ENCODE measurements at regions not wholly inside any gene's neighbourhood (a gene's known extent, or its start where the extent isn't known, plus 50 kb on each side); places are given as distances from the start of the nearest gene placed in this dataset.

GRCh38 chr20:1721687-1722512 is 64.3 kb upstream of the SIRPG start:
- no peak for TF ChIP-seq CTCF (IDR thresholded peaks at IDR 0.05)
- TF ChIP-seq POLR2A (IDR thresholded peaks at IDR 0.05) = no peak
